H9 (cell line): ENCODE measurements at regions not wholly inside any gene's neighbourhood (a gene's known extent, or its start where the extent isn't known, plus 50 kb on each side); places are given as distances from the start of the nearest gene placed in this dataset.

ENCODE experiments used
- DNase-seq: peaks from one replicate; pipeline ENCODE4 v3.0.0-alpha.2; 2017
- H2AFZ ChIP-seq: one replicate; pipeline ENCODE4 v1.6.1; 2013; ENCODE audit warnings: mild to moderate bottlenecking, low read length, control low read depth, moderate library complexity
- H2AK5ac ChIP-seq: 2 replicates; pipeline ENCODE4 v1.6.1; 2013; ENCODE audit warnings: low read length, control low read depth, mixed read lengths; ENCODE audit not compliant: insufficient read length
- H2BK120ac ChIP-seq: one replicate; pipeline ENCODE4 v1.6.1; 2013; ENCODE audit warnings: low read depth, mild to moderate bottlenecking, low read length, control low read depth, inconsistent platforms; ENCODE audit not compliant: poor library complexity, severe bottlenecking
- H2BK12ac ChIP-seq: 2 replicates; pipeline ENCODE4 v1.6.1; 2013; ENCODE audit warnings: low read length, control low read depth, mixed read lengths, low read depth; ENCODE audit not compliant: insufficient read length
- H2BK15ac ChIP-seq: 2 replicates; pipeline ENCODE4 v1.6.1; 2013; ENCODE audit warnings: low read depth, low read length, control low read depth
- H2BK20ac ChIP-seq: one replicate; pipeline ENCODE4 v1.6.1; 2013; ENCODE audit warnings: low read depth, mild to moderate bottlenecking, low read length, control low read depth, inconsistent platforms; ENCODE audit not compliant: poor library complexity, severe bottlenecking
- H2BK5ac ChIP-seq: 2 replicates; pipeline ENCODE4 v1.6.1; 2013; ENCODE audit warnings: low read length, control low read depth, mixed read lengths; ENCODE audit not compliant: insufficient read length
- H3K14ac ChIP-seq: 2 replicates; pipeline ENCODE4 v1.6.1; 2013; ENCODE audit warnings: low read length, control low read depth; ENCODE audit not compliant: insufficient read depth
- H3K18ac ChIP-seq: 2 replicates; pipeline ENCODE4 v1.6.1; 2013; ENCODE audit warnings: low read depth, mild to moderate bottlenecking, mixed read lengths, low read length, control low read depth; ENCODE audit not compliant: insufficient read length
- H3K23ac ChIP-seq: 2 replicates; pipeline ENCODE4 v1.6.1; 2013; ENCODE audit warnings: low read length, control low read depth, mixed read lengths, low read depth; ENCODE audit not compliant: insufficient read length
- H3K23me2 ChIP-seq: 2 replicates; pipeline ENCODE4 v1.6.1; 2013; ENCODE audit warnings: low read depth, mild to moderate bottlenecking, mixed read lengths, low read length, control low read depth; ENCODE audit not compliant: insufficient read length, poor library complexity, severe bottlenecking
- H3K27ac ChIP-seq: 2 replicates; pipeline ENCODE4 v1.5.1; 2013; ENCODE audit warnings: low read length, control low read depth, mixed read lengths, low read depth; ENCODE audit not compliant: insufficient read length
- H3K27me3 ChIP-seq: 2 replicates; pipeline ENCODE4 v1.6.1; 2013; ENCODE audit warnings: low read length, control low read depth, inconsistent platforms; ENCODE audit not compliant: insufficient read depth
- H3K4ac ChIP-seq: 2 replicates; pipeline ENCODE4 v1.6.1; 2013; ENCODE audit warnings: low read depth, mild to moderate bottlenecking, control low read depth, inconsistent platforms, low read length, moderate library complexity
- H3K4me1 ChIP-seq: 2 replicates; pipeline ENCODE4 v1.6.1; 2013; ENCODE audit warnings: low read length, control low read depth, inconsistent platforms; ENCODE audit not compliant: insufficient read depth
- H3K4me2 ChIP-seq: 2 replicates; pipeline ENCODE4 v1.6.1; 2013; ENCODE audit warnings: low read length, control low read depth, mixed read lengths; ENCODE audit not compliant: insufficient read length, insufficient read depth
- H3K56ac ChIP-seq: 2 replicates; pipeline ENCODE4 v1.6.1; 2013; ENCODE audit warnings: low read depth, mild to moderate bottlenecking, mixed read lengths, low read length, control low read depth; ENCODE audit not compliant: insufficient read length
- H3K79me1 ChIP-seq: 2 replicates; pipeline ENCODE4 v1.6.1; 2013; ENCODE audit warnings: low read depth, mild to moderate bottlenecking, moderate library complexity, low read length, control low read depth, inconsistent platforms; ENCODE audit not compliant: insufficient read depth, poor library complexity, severe bottlenecking
- H3K79me2 ChIP-seq: 2 replicates; pipeline ENCODE4 v1.6.1; 2013; ENCODE audit warnings: low read length, control low read depth, inconsistent platforms; ENCODE audit not compliant: insufficient read depth
- H3K9ac ChIP-seq: 2 replicates; pipeline ENCODE4 v1.6.1; 2013; ENCODE audit warnings: low read length, control low read depth, mixed read lengths; ENCODE audit not compliant: insufficient read length; ENCODE audit errors: extremely low read depth
- H3K9me3 ChIP-seq: one replicate; pipeline ENCODE4 v1.6.1; 2013; ENCODE audit warnings: low read depth, low read length, inconsistent platforms; ENCODE audit not compliant: control insufficient read depth
- H3T11ph ChIP-seq: one replicate; pipeline ENCODE4 v1.6.1; 2013; ENCODE audit warnings: mild to moderate bottlenecking, low read length, control low read depth, inconsistent platforms
- H4K20me1 ChIP-seq: one replicate; pipeline ENCODE4 v1.6.1; 2013; ENCODE audit not compliant: control insufficient read depth, insufficient read length, insufficient read depth
- H4K5ac ChIP-seq: 2 replicates; pipeline ENCODE4 v1.6.1; 2013; ENCODE audit warnings: low read depth, mild to moderate bottlenecking, mixed read lengths, low read length, control low read depth; ENCODE audit not compliant: insufficient read length
- H4K8ac ChIP-seq: replicated peaks from 2 replicates; pipeline ENCODE4 v1.6.1; 2013; ENCODE audit warnings: low read length, control low read depth, mixed read lengths, low read depth; ENCODE audit not compliant: insufficient read length
- H4K91ac ChIP-seq: 2 replicates; pipeline ENCODE4 v1.6.1; 2013; ENCODE audit warnings: low read depth, mild to moderate bottlenecking, moderate library complexity, mixed read lengths, low read length, control low read depth; ENCODE audit not compliant: insufficient read length
- H3K27ac Mint-ChIP-seq, 3 experiments: 2 replicates in 2 of 3; 3 replicates in 1 of 3; pipeline ENCODE4 v1.8.0; 2020 to 2021; ENCODE audit warnings: mixed read lengths in 3 of 3, mild to moderate bottlenecking in 1 of 3, moderate library complexity in 1 of 3
- H3K27me3 Mint-ChIP-seq: 2 replicates; pipeline ENCODE4 v1.8.0; 2021; ENCODE audit warnings: low read depth, mild to moderate bottlenecking, moderate library complexity, mixed read lengths
- H3K36me3 Mint-ChIP-seq, 3 experiments: 2 replicates in 2 of 3; 3 replicates in 1 of 3; pipeline ENCODE4 v1.8.0; 2020 to 2021; ENCODE audit warnings: low read depth in 3 of 3, mixed read lengths in 3 of 3; ENCODE audit not compliant: insufficient read depth in 1 of 3
- H3K4me1 Mint-ChIP-seq, 2 experiments: 2 replicates each; pipeline ENCODE4 v1.8.0; 2020; ENCODE audit warnings: mixed read lengths in 2 of 2
- H3K4me3 Mint-ChIP-seq, 2 experiments: 2 replicates in 1 of 2; 3 replicates in 1 of 2; pipeline ENCODE4 v1.8.0; 2020 to 2021; ENCODE audit warnings: mild to moderate bottlenecking in 2 of 2, mixed read lengths in 2 of 2, moderate library complexity in 1 of 2
- H3K9me3 Mint-ChIP-seq, 2 experiments: 2 replicates in 1 of 2; 3 replicates in 1 of 2; pipeline ENCODE4 v1.8.0; 2020; ENCODE audit warnings: mild to moderate bottlenecking in 2 of 2, mixed read lengths in 2 of 2, moderate library complexity in 1 of 2
- CTCF ChIP-seq: fragments of 200-600 bp; sonication (generic); conservative IDR thresholded peaks from 3 replicates; pipeline ENCODE4 v1.8.0; 2021; ENCODE audit warnings: antibody characterized with exemption, mild to moderate bottlenecking
- WGBS: extraction: QIAGEN DNeasy Blood & Tissue Kit; methylation state at CpG from one replicate; pipeline ENCODE4 v1.1.7; 2013; ENCODE audit warnings: missing lambda C conversion rate, low lambda C conversion rate, mixed read lengths; ENCODE audit not compliant: insufficient read length; ENCODE audit errors: extremely low coverage; 5-methylcytosine and 5-hydroxymethylcytosine counted together

- Histone ChIP-seq H3K27ac (no peak overlapping the region), H2AK5ac (no peak overlapping the region), H3K4ac (no peak overlapping the region), H3K56ac (no peak overlapping the region), H3K27me3 (no peaks in the 10 kb centered on the region), H4K20me1 (no peaks in the 10 kb centered on the region), H3T11ph (no peak overlapping the region), H3K4me2 (no peak overlapping the region), H3K79me2 (no peaks in the 10 kb centered on the region), H3K9me3 (no peaks in the 10 kb centered on the region), H4K5ac (no peak overlapping the region), H3K79me1 (no peaks in the 10 kb centered on the region), H3K23ac (no peak overlapping the region), H3K9ac (no peak overlapping the region), H3K4me1 (no peaks in the 10 kb centered on the region), H2AFZ (no peak overlapping the region), H3K23me2 (no peaks in the 10 kb centered on the region), H2BK120ac (no peak overlapping the region), H3K14ac (no peak overlapping the region), H2BK20ac (no peak overlapping the region), H2BK15ac (no peak overlapping the region), H2BK12ac (no peak overlapping the region), H4K91ac (no peak overlapping the region), H4K8ac (no peak overlapping the region), H2BK5ac (no peak overlapping the region), H3K18ac (no peak overlapping the region)
- Mint-ChIP-seq H3K36me3 (no peaks in the 10 kb centered on the region), H3K4me3 (no peak overlapping the region), H3K27ac (no peak overlapping the region), H3K27me3 (no peaks in the 10 kb centered on the region), H3K4me1 (peaks cover 0 to 3% of the 10 kb centered on the region in 2 experiments; a peak in 1 of 4 replicates), H3K9me3 (no peaks in the 10 kb centered on the region)
- WGBS = no CpG with 5 or more reads among the region's 3 CpGs
- no peak for TF ChIP-seq CTCF
- no peak for DNase-seq
These were observed 182.0 kb downstream of the MAT2B start for GRCh38 chr5:163687414-163687813.
